GM23338 (cell line): ENCODE measurements at regions not wholly inside any gene's neighbourhood (a gene's known extent, or its start where the extent isn't known, plus 50 kb on each side); places are given as distances from the start of the nearest gene placed in this dataset.

Experiments
- EZH2 ChIP-seq: fragments of 200-600 bp; sonication (generic); IDR thresholded peaks from one replicate; pipeline ENCODE4 v1.8.0; 2017; ENCODE audit warnings: antibody characterized with exemption, mild to moderate bottlenecking, low read depth; ENCODE audit not compliant: unreplicated experiment
- EZH2phosphoT487 ChIP-seq: fragments of 200-600 bp; sonication (generic); IDR thresholded peaks from one replicate; pipeline ENCODE4 v1.8.1; 2018; ENCODE audit warnings: antibody characterized with exemption; ENCODE audit not compliant: unreplicated experiment
- JUNB ChIP-seq: IDR thresholded peaks from one replicate; pipeline ENCODE4 v1.6.1; 2016; ENCODE audit warnings: antibody characterized with exemption; ENCODE audit not compliant: unreplicated experiment
- POLR2AphosphoS5 ChIP-seq: IDR thresholded peaks from 2 replicates; pipeline ENCODE4 v1.6.1; 2016; ENCODE audit warnings: antibody characterized with exemption, low read depth
- STAT1 ChIP-seq: IDR thresholded peaks from one replicate; pipeline ENCODE4 v1.6.1; 2016; ENCODE audit warnings: antibody characterized with exemption; ENCODE audit not compliant: unreplicated experiment
- TF ChIP-seq, protein P1 (sequence below), 2 experiments: fragments of 200-600 bp in 1 of 2; sonication (generic) in 1 of 2; conservative IDR thresholded peaks; 2 replicates each; pipeline versions ENCODE4 v1.5.1 to v1.6.1; 2016 to 2017; ENCODE audit warnings: antibody characterized with exemption in 2 of 2, low read depth in 2 of 2, mild to moderate bottlenecking in 2 of 2, moderate library complexity in 1 of 2
- TF ChIP-seq, protein P2 (sequence below): IDR thresholded peaks from one replicate; pipeline ENCODE4 v1.6.1; 2018; ENCODE audit warnings: antibody characterized with exemption; ENCODE audit not compliant: unreplicated experiment

DNA sequence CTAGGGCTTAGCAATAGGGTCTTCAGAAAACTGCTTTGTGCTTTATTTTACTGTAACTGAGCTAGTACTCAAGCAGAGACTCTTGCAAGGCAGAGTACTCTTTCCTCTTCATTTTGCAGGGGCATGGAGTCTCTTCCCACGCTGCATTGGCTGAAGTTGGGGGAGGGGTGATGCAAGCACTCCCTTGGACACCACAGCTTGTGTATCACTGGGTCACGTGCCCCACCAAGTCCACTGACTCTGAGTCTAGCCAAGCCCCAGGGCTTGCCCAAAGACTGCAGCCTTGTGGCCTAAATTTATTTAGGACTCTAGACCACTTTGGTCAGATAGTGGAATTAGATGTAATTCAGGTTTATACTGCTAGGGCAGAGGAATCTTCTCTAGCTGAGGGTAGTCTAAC is 1075.0 kb upstream of the ADGRB3 start:
- no peak for TF ChIP-seq POLR2AphosphoS5
- TF ChIP-seq, protein P1, sequence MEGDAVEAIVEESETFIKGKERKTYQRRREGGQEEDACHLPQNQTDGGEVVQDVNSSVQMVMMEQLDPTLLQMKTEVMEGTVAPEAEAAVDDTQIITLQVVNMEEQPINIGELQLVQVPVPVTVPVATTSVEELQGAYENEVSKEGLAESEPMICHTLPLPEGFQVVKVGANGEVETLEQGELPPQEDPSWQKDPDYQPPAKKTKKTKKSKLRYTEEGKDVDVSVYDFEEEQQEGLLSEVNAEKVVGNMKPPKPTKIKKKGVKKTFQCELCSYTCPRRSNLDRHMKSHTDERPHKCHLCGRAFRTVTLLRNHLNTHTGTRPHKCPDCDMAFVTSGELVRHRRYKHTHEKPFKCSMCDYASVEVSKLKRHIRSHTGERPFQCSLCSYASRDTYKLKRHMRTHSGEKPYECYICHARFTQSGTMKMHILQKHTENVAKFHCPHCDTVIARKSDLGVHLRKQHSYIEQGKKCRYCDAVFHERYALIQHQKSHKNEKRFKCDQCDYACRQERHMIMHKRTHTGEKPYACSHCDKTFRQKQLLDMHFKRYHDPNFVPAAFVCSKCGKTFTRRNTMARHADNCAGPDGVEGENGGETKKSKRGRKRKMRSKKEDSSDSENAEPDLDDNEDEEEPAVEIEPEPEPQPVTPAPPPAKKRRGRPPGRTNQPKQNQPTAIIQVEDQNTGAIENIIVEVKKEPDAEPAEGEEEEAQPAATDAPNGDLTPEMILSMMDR (conservative IDR thresholded peaks at IDR 0.05; ENCODE audit: low read depth in 2 of 2) = no peak
- TF ChIP-seq EZH2 = no peak
- TF ChIP-seq, protein P2, sequence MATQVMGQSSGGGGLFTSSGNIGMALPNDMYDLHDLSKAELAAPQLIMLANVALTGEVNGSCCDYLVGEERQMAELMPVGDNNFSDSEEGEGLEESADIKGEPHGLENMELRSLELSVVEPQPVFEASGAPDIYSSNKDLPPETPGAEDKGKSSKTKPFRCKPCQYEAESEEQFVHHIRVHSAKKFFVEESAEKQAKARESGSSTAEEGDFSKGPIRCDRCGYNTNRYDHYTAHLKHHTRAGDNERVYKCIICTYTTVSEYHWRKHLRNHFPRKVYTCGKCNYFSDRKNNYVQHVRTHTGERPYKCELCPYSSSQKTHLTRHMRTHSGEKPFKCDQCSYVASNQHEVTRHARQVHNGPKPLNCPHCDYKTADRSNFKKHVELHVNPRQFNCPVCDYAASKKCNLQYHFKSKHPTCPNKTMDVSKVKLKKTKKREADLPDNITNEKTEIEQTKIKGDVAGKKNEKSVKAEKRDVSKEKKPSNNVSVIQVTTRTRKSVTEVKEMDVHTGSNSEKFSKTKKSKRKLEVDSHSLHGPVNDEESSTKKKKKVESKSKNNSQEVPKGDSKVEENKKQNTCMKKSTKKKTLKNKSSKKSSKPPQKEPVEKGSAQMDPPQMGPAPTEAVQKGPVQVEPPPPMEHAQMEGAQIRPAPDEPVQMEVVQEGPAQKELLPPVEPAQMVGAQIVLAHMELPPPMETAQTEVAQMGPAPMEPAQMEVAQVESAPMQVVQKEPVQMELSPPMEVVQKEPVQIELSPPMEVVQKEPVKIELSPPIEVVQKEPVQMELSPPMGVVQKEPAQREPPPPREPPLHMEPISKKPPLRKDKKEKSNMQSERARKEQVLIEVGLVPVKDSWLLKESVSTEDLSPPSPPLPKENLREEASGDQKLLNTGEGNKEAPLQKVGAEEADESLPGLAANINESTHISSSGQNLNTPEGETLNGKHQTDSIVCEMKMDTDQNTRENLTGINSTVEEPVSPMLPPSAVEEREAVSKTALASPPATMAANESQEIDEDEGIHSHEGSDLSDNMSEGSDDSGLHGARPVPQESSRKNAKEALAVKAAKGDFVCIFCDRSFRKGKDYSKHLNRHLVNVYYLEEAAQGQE = no peak
- no peak for TF ChIP-seq EZH2phosphoT487
- TF ChIP-seq STAT1 = no peak
- TF ChIP-seq JUNB = no peak
